ENCODE measurements at regions not wholly inside any gene's neighbourhood (a gene's known extent, or its start where the extent isn't known, plus 50 kb on each side); places are given as distances from the start of the nearest gene placed in this dataset.

- H3K4me1 ChIP-seq (ENCODE audit: control insufficient read depth in 1 of 2, insufficient read depth in 2 of 2, low read length in 2 of 2): peaks cover 0 to 4% of the 10 kb centered on the region in 2 experiments
- no peak overlapping the region for H3K23ac ChIP-seq (ENCODE audit: low read length)
- no peak overlapping the region for H3K4me2 ChIP-seq (ENCODE audit: low read length)
- H2AFZ ChIP-seq (ENCODE audit: insufficient read depth, low read length, poor library complexity): no peak overlapping the region
- no peak overlapping the region for H3K9ac ChIP-seq (ENCODE audit: low read length)
- H4K8ac ChIP-seq (ENCODE audit: low read depth, low read length): no peak overlapping the region
- peak overlapping the region; percentile 45 for H2BK5ac ChIP-seq (ENCODE audit: low read depth, low read length, poor library complexity)
- peak overlapping the region; percentile 5 for H2BK120ac ChIP-seq (ENCODE audit: insufficient read depth, low read length, poor library complexity)
- peaks cover 7% of the 10 kb centered on the region for H3K9me3 ChIP-seq (ENCODE audit: insufficient read depth, low read depth, low read length)
- no peaks in the 10 kb centered on the region for H3K27me3 ChIP-seq (ENCODE audit: insufficient read depth, low read length)
- no peak overlapping the region for H2AK5ac ChIP-seq (ENCODE audit: low read length)
- H3K14ac ChIP-seq (ENCODE audit: low read length): no peak overlapping the region
- H2BK12ac ChIP-seq (ENCODE audit: low read length): no peak overlapping the region
- no peaks in the 10 kb centered on the region for H3K36me3 ChIP-seq (ENCODE audit: control insufficient read depth in 1 of 2, insufficient read depth in 2 of 2, low read length in 2 of 2)
- H4K12ac ChIP-seq (ENCODE audit: low read depth, low read length): no peak overlapping the region
- H3K4me3 ChIP-seq (ENCODE audit: low read depth, low read length): no peak overlapping the region
- no peak overlapping the region for H3K27ac ChIP-seq (ENCODE audit: low read depth, low read length)
- H3K79me2 ChIP-seq (ENCODE audit: control insufficient read depth, insufficient read depth, low read length, poor library complexity): no peaks in the 10 kb centered on the region
- WGBS (ENCODE audit: extremely low coverage, insufficient coverage, insufficient read length): no CpG with 5 or more reads among the region's 2 CpGs
- H3K18ac ChIP-seq (ENCODE audit: low read length): no peak overlapping the region
- DNase-seq: no peak
- H3K4ac ChIP-seq (ENCODE audit: low read depth, low read length): no peak overlapping the region
- H3K79me1 ChIP-seq (ENCODE audit: low read length): peaks cover 2% of the 10 kb centered on the region
- H4K91ac ChIP-seq (ENCODE audit: low read depth, low read length): peak overlapping the region; percentile 72
These were observed 167.9 kb downstream of the HAO1 start for GRCh38 chr20:7772371-7772770.

GRCh38 chr20:7773511-7773910, 166.7 kb downstream of the HAO1 start:
- Histone ChIP-seq H4K12ac (ENCODE audit: low read depth, low read length) (no peak overlapping the region), H3K14ac (ENCODE audit: low read length) (no peak overlapping the region), H3K36me3 (ENCODE audit: control insufficient read depth in 1 of 2, insufficient read depth in 2 of 2, low read length in 2 of 2) (no peaks in the 10 kb centered on the region), H2BK5ac (ENCODE audit: low read depth, low read length, poor library complexity) (no peak overlapping the region), H3K79me2 (ENCODE audit: control insufficient read depth, insufficient read depth, low read length, poor library complexity) (no peaks in the 10 kb centered on the region), H3K4me3 (ENCODE audit: low read depth, low read length) (no peak overlapping the region), H3K4me2 (ENCODE audit: low read length) (no peak overlapping the region), H4K91ac (ENCODE audit: low read depth, low read length) (no peak overlapping the region), H3K4ac (ENCODE audit: low read depth, low read length) (no peak overlapping the region), H3K9me3 (ENCODE audit: insufficient read depth, low read depth, low read length) (peaks cover 7% of the 10 kb centered on the region), H3K23ac (ENCODE audit: low read length) (no peak overlapping the region), H3K4me1 (ENCODE audit: control insufficient read depth in 1 of 2, insufficient read depth in 2 of 2, low read length in 2 of 2) (peaks cover 0 to 4% of the 10 kb centered on the region in 2 experiments), H3K27ac (ENCODE audit: low read depth, low read length) (no peak overlapping the region), H2BK120ac (ENCODE audit: insufficient read depth, low read length, poor library complexity) (no peak overlapping the region), H3K18ac (ENCODE audit: low read length) (no peak overlapping the region), H3K79me1 (ENCODE audit: low read length) (peaks cover 2% of the 10 kb centered on the region), H4K8ac (ENCODE audit: low read depth, low read length) (no peak overlapping the region), H2AFZ (ENCODE audit: insufficient read depth, low read length, poor library complexity) (no peak overlapping the region), H3K9ac (ENCODE audit: low read length) (no peak overlapping the region), H2AK5ac (ENCODE audit: low read length) (no peak overlapping the region), H2BK12ac (ENCODE audit: low read length) (no peak overlapping the region), H3K27me3 (ENCODE audit: insufficient read depth, low read length) (no peaks in the 10 kb centered on the region)
- DNase-seq: peak in 1 of 2 donors; percentile 17
- WGBS (ENCODE audit: extremely low coverage, insufficient coverage, insufficient read length): no CpG with 5 or more reads among the region's 2 CpGs

DNA sequence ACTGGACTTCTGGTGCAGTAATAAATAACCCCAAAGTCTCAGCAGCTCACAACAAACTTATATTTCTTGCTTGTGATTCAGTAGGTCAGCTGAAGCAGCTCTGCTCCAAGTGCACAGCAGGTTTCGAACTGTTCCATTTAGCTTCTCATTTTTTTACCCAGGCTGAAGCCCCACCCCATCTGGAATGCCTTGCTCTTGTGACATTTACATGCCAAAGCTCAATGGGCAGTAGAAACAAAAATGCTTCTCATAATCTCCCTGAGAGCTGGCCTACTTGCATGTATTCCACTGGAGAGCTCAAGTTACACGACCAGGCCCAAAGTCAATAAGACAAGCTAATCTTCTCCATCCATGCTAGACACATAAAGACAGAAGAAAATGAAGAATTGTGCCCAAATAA, 165.2 kb downstream of the HAO1 start:
- Histone ChIP-seq H3K9me3 (ENCODE audit: insufficient read depth, low read depth, low read length) (peaks cover 7% of the 10 kb centered on the region), H3K4me3 (ENCODE audit: low read depth, low read length) (no peak overlapping the region), H3K79me2 (ENCODE audit: control insufficient read depth, insufficient read depth, low read length, poor library complexity) (no peaks in the 10 kb centered on the region), H4K8ac (ENCODE audit: low read depth, low read length) (no peak overlapping the region), H3K18ac (ENCODE audit: low read length) (no peak overlapping the region), H3K79me1 (ENCODE audit: low read length) (peaks cover 2% of the 10 kb centered on the region), H3K27ac (ENCODE audit: low read depth, low read length) (no peak overlapping the region), H3K27me3 (ENCODE audit: insufficient read depth, low read length) (no peaks in the 10 kb centered on the region), H3K4me2 (ENCODE audit: low read length) (no peak overlapping the region), H3K14ac (ENCODE audit: low read length) (no peak overlapping the region), H2BK120ac (ENCODE audit: insufficient read depth, low read length, poor library complexity) (no peak overlapping the region), H4K12ac (ENCODE audit: low read depth, low read length) (no peak overlapping the region), H2AK5ac (ENCODE audit: low read length) (no peak overlapping the region), H3K36me3 (ENCODE audit: control insufficient read depth in 1 of 2, insufficient read depth in 2 of 2, low read length in 2 of 2) (no peaks in the 10 kb centered on the region), H3K9ac (ENCODE audit: low read length) (no peak overlapping the region), H2AFZ (ENCODE audit: insufficient read depth, low read length, poor library complexity) (no peak overlapping the region), H2BK12ac (ENCODE audit: low read length) (no peak overlapping the region), H3K4ac (ENCODE audit: low read depth, low read length) (no peak overlapping the region), H2BK5ac (ENCODE audit: low read depth, low read length, poor library complexity) (no peak overlapping the region), H4K91ac (ENCODE audit: low read depth, low read length) (no peak overlapping the region), H3K23ac (ENCODE audit: low read length) (no peak overlapping the region), H3K4me1 (ENCODE audit: control insufficient read depth in 1 of 2, insufficient read depth in 2 of 2, low read length in 2 of 2) (peaks cover 0 to 4% of the 10 kb centered on the region in 2 experiments)
- WGBS (ENCODE audit: extremely low coverage, insufficient coverage, insufficient read length): no CpG with 5 or more reads among the region's 2 CpGs
- DNase-seq: no peak

DNA sequence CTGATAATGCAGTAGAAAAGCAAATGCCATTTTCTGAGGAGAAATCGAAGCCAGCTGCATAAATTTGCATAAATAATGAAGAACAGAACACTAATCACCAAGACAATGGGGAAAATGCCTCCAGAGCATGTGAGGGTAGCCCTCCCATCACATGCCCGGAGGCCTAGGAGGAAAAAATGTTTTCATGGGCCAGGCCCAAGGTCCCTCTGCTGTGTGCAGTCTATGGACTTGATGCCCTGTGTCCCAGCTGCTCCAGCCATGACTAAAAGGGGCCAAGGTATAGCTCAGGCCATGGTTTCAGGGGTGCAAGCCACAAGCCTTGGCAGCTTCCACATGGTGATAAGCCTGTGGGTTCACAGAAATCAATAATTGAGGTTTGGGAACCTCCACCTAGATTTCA, 164.1 kb downstream of the HAO1 start:
- Histone ChIP-seq H3K9me3 (ENCODE audit: insufficient read depth, low read depth, low read length) (peaks cover 7% of the 10 kb centered on the region), H2BK5ac (ENCODE audit: low read depth, low read length, poor library complexity) (no peak overlapping the region), H3K23ac (ENCODE audit: low read length) (no peak overlapping the region)

More for the DNA sequence above, 164.1 kb downstream of the HAO1 start:
- Histone ChIP-seq H3K9ac (ENCODE audit: low read length) (no peak overlapping the region), H3K79me1 (ENCODE audit: low read length) (peaks cover 2% of the 10 kb centered on the region), H2AFZ (ENCODE audit: insufficient read depth, low read length, poor library complexity) (no peak overlapping the region), H3K36me3 (ENCODE audit: control insufficient read depth in 1 of 2, insufficient read depth in 2 of 2, low read length in 2 of 2) (no peaks in the 10 kb centered on the region), H2AK5ac (ENCODE audit: low read length) (no peak overlapping the region), H4K8ac (ENCODE audit: low read depth, low read length) (no peak overlapping the region), H2BK12ac (ENCODE audit: low read length) (no peak overlapping the region), H3K4ac (ENCODE audit: low read depth, low read length) (no peak overlapping the region), H4K91ac (ENCODE audit: low read depth, low read length) (no peak overlapping the region), H3K27me3 (ENCODE audit: insufficient read depth, low read length) (no peaks in the 10 kb centered on the region), H3K14ac (ENCODE audit: low read length) (no peak overlapping the region), H4K12ac (ENCODE audit: low read depth, low read length) (no peak overlapping the region), H3K79me2 (ENCODE audit: control insufficient read depth, insufficient read depth, low read length, poor library complexity) (no peaks in the 10 kb centered on the region), H3K4me1 (ENCODE audit: control insufficient read depth in 1 of 2, insufficient read depth in 2 of 2, low read length in 2 of 2) (peaks cover 0 to 4% of the 10 kb centered on the region in 2 experiments), H3K27ac (ENCODE audit: low read depth, low read length) (no peak overlapping the region), H3K4me2 (ENCODE audit: low read length) (no peak overlapping the region), H3K4me3 (ENCODE audit: low read depth, low read length) (no peak overlapping the region), H2BK120ac (ENCODE audit: insufficient read depth, low read length, poor library complexity) (no peak overlapping the region), H3K18ac (ENCODE audit: low read length) (no peak overlapping the region)
- DNase-seq: no peak
- no CpG with 5 or more reads among the region's 2 CpGs for WGBS (ENCODE audit: extremely low coverage, insufficient coverage, insufficient read length)

Data from trophoblast cell (in vitro differentiated cells and primary cell).